NAMALWA (cell line): ENCODE measurements at regions not wholly inside any gene's neighbourhood (a gene's known extent, or its start where the extent isn't known, plus 50 kb on each side); places are given as distances from the start of the nearest gene placed in this dataset.
"Not testable (repeated sequence)": the region's sequence is repeated elsewhere in the genome, so short reads cannot be mapped to it uniquely, and the experiment has no call there.

Source experiments
- DNase-seq: peaks from one replicate; pipeline ENCODE4 v3.0.0-alpha.2; 2015; ENCODE audit warnings: low spot score

DNA sequence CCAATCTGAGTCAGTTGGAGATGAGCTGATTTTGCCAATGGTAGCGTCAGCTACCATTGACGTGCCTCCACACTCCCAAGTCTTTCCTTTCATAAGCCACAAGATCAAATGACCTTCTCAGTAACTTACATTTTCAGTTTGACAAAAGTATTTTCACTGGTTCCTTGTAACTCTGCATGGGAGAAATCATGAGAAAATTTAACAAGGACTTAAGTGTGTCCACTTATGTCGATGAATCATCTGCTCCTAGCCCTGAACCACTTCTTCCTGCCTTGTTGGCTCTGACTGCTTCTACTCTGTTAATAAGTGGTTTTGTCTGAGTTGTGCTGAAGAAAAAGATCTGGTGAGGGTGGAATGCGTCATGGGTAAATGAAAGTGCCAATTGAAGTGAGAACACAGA, 101.2 kb downstream of the NFKBIZ start:
- DNase-seq: no peak

- DNase-seq: no peak
These were observed 101.8 kb downstream of the NFKBIZ start for GRCh38 chr3:101950985-101951733.

GRCh38 chr3:101954361-101954760, 105.0 kb downstream of the NFKBIZ start:
- no peak for DNase-seq

- no peak for DNase-seq
These were observed 105.6 kb downstream of the NFKBIZ start for GRCh38 chr3:101954936-101955335.

GRCh38 chr3:101962055-101962454, 112.7 kb downstream of the NFKBIZ start:
- DNase-seq: no peak

- DNase-seq: no peak
These were observed 114.6 kb downstream of the NFKBIZ start for GRCh38 chr3:101963902-101964362.

- no peak for DNase-seq
These were observed 115.5 kb downstream of the NFKBIZ start for GRCh38 chr3:101964861-101965260.

GRCh38 chr3:101966226-101966625, 116.9 kb downstream of the NFKBIZ start:
- no peak for DNase-seq

GRCh38 chr3:101970212-101970611, 120.9 kb downstream of the NFKBIZ start:
- no peak for DNase-seq

- no peak for DNase-seq
These were observed 121.6 kb downstream of the NFKBIZ start for GRCh38 chr3:101970905-101971304.

DNA sequence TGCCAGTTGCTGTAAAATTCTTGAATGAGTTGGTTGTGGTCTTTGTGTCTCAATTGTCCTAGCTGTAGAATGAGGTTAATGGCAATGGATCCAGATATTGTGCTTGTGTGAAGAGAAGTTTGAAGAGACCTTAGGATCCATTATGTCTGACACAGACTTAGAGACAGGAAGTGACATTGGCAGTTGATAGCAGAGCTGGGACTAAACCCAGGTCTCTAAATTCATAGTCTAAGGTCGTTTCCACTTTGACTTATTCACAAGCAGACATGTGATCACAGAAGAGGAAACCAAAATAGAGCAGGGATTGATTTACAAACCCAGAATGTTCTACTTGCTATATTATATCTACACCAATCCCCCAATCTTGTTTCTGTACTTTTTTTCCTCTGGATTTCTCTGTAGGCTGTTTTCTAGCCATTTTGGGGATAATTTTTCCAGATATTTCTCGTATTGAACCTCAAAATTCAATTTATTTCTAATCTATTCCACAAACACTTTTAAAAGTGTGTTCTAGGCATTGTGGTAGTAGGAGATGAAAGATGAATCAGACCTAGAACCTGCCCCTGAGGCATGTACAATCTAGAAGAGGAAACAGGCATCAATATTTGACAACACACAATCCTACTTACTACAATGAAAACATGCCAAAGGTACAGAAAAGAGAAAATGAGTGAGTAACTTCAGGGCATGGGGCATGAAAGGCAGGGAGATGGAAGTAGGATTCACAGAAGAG, 123.3 kb downstream of the NFKBIZ start:
- no peak for DNase-seq

DNA sequence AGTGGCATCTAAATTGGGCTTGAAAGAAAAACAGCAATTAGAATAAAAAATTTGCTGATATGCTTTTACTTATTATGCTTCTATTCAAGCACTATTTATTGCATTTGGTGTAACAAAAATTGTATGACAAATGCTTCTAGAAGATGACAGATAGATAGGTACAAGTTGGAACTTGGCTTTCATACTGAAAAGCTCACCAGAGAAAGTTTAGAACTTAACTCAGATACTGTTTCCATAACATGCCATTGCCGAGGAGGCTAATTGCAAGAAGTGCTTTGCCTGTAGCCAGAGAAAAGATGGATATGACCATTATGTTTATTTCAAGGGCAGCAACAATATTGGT, 123.8 kb downstream of the NFKBIZ start:
- no peak for DNase-seq

- not testable (repeated sequence) for DNase-seq
These were observed 126.1 kb downstream of the NFKBIZ start for GRCh38 chr3:101975415-101975814.

DNA sequence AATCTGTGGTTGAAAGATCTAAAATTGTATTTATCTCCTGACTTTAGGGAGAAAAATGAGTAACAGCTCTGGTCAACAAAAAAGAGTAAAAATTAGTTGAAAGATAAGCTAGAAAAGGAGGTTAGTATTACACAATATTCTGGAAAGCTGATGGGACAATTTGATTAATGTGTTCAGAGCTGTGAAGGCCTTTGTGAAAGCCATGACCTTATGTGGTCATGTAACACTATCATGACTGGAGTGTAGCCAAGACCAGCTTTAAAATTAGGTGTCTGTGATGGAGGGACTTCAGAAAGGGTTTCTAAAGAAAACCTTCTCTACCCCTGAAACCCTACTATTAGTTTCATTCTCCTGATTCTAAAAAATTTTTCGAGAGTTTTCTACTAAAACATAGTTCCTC, 127.2 kb downstream of the NFKBIZ start:
- DNase-seq: no peak

- no peak for DNase-seq
These were observed 129.0 kb downstream of the NFKBIZ start for GRCh38 chr3:101978348-101978747.

- DNase-seq: no peak
These were observed 129.7 kb downstream of the NFKBIZ start for GRCh38 chr3:101979033-101979432.

DNA sequence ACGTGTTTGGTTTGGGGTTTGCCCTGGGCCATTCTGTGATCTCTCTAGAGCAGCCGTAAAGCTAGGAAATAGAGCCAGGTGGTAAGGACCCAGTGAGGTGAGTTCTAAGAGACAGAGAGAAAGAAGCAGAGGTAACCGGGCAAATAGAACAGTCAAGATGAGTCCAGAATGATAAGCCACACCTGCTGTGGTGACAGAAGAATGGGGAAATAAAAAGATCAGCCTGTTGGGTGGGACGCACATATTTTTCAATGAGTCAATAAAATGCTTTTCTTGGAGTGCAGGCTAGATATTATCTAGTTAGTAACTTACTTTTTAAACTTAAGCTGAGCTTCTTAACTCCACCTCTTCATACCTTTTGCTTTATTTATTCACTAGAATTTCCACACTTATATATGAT, 135.0 kb downstream of the NFKBIZ start:
- no peak for DNase-seq

GRCh38 chr3:101988596-101988995, 139.3 kb downstream of the NFKBIZ start:
- DNase-seq: no peak

DNA sequence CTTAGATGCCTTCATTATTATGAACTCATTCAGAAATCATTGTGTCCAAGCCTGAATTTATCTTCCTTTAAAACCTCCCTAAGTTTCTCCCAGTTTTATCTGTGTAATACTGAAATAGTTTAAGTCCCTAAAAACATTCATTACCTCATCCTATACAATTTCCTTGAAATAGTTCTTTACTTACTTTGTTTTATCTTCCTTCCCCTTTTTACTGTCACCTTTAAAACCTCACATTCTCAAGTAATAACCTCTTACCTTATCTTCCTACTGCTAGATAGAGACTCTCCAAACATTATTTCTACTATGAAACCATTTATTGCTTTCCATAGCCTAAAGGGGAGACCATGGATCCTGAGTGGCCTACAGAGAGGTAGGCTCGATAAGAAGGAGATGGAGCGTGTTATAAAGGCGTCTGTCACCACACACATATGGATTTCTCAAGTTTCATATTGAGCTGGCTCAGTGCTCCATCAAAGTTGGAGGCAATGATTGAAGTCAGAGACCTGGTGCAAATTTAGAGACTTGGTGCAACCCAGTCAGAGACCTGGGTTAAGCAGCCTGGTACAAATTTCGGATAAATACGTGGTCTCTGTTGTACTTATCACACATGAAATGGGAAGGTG, 140.4 kb downstream of the NFKBIZ start:
- DNase-seq: no peak

DNA sequence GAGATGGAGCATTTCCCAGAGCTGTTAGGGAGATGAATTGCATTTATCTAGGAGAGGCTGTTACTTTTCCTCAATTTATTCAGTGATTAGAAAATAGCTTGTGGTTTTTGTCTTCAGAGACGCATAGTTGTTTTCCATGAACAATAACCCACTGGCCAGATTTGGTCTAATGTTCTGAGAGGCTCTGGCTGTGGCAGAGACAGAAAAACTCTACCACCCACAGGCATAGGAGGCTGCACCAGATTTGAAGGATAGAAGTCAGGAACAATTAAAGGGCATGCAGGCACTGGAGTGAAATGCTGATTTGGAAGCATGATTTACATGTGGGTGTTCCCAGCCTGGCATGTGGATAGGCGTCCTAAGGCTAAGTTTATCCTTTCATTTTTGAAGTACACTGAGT, 143.5 kb downstream of the NFKBIZ start:
- no peak for DNase-seq

DNA sequence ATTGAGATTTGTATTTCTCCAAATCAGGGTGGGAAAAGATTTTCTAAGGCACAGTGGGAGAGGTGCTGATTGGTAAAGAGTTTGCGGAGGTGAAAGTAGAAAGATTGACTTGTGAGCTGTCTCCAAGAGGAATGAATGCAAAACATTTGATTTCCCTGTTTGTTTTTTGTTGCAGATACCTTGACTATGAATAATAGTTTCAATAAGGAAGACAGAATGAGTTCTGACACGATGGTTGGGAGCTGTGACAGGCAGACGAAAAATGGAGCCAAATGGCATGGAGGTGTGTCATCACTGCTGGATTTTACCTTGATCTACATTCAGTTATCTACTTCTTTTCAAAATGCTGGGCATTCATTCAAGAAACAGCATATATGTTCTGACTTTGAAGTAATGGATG, 145.1 kb downstream of the NFKBIZ start:
- no peak for DNase-seq

GRCh38 chr3:101995371-101996046, 146.2 kb downstream of the NFKBIZ start:
- DNase-seq: no peak

DNA sequence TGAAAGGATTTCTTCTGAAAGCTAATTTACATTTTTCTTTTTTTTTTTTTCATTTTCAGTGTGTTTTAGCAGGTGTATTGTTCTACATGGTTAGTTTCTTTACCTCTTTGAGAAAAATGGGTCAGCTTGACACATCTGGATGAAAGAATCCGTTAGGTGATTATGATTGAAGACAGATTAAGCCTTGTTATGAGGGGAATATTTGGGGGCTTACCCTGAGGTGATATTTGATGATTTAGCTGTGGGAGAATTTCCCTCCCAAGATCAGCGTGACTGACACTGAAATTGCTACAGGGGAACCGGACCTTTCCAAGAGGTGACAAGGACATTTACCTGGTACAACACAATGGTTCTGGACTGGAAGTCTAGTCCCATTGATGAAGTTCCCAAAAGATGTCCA, 147.5 kb downstream of the NFKBIZ start:
- DNase-seq: peak; percentile 34
